Activated T-cell treated with anti-CD3 and anti-CD28 coated beads, Interleukin-2, amount 50 U/mL, for 72 hours (primary cell): ENCODE measurements at regions not wholly inside any gene's neighbourhood (a gene's known extent, or its start where the extent isn't known, plus 50 kb on each side); places are given as distances from the start of the nearest gene placed in this dataset.

Experiments
- ATAC-seq, 2 donors: fragments of 150-1000 bp; cut with Tn5 transposase; replicated peaks in 1 of 2; 2 replicates each; pipeline ENCODE4 v1.10.0; 2021; ENCODE audit warnings: moderate library complexity in 2 of 2, mild to moderate bottlenecking in 1 of 2
- DNase-seq, 2 donors: peaks; one replicate each; pipeline ENCODE4 v3.0.0; 2021 to 2022; ENCODE audit warnings: mixed read lengths in 1 of 2
- H3K27ac Mint-ChIP-seq: one replicate; pipeline ENCODE4 v1.8.0; 2022; ENCODE audit warnings: mild to moderate bottlenecking, moderate library complexity, mixed read lengths
- H3K27me3 Mint-ChIP-seq: one replicate; pipeline ENCODE4 v1.8.0; 2022; ENCODE audit warnings: low read depth, mixed read lengths
- H3K36me3 Mint-ChIP-seq, 2 donors: one replicate each; pipeline ENCODE4 v1.8.0; 2022; ENCODE audit warnings: mixed read lengths in 2 of 2, mild to moderate bottlenecking in 1 of 2; ENCODE audit not compliant: insufficient read depth in 2 of 2
- H3K4me1 Mint-ChIP-seq: one replicate; pipeline ENCODE4 v1.8.0; 2022; ENCODE audit warnings: low read depth, mixed read lengths
- H3K4me3 Mint-ChIP-seq, 2 donors: one replicate each; pipeline ENCODE4 v1.8.0; 2022; ENCODE audit warnings: mild to moderate bottlenecking in 2 of 2, mixed read lengths in 2 of 2, moderate library complexity in 2 of 2
- H3K9me3 Mint-ChIP-seq, 2 donors: one replicate each; pipeline ENCODE4 v1.8.0; 2022; ENCODE audit warnings: mixed read lengths in 2 of 2

- Mint-ChIP-seq H3K27ac (no peak overlapping the region), H3K9me3 (peaks cover 6 to 9% of the 10 kb centered on the region in 2 donors), H3K27me3 (no peaks in the 10 kb centered on the region), H3K36me3 (peaks cover 10 to 11% of the 10 kb centered on the region in 2 donors), H3K4me3 (peak overlapping the region in 1 of 2 donors; percentile 61), H3K4me1 (peaks cover 23% of the 10 kb centered on the region)
- ATAC-seq (no peak), DNase-seq (peak in 1 of 2 donors; percentile 16)
These were observed 160.6 kb downstream of the KLF6 start for GRCh38 chr10:3624367-3624766.

GRCh38 chr10:3623746-3624145 is 161.3 kb downstream of the KLF6 start:
- no peak for DNase-seq
- Mint-ChIP-seq H3K27me3 (no peaks in the 10 kb centered on the region), H3K4me3 (peak overlapping the region in 1 of 2 donors; percentile 61), H3K36me3 (peaks cover 10 to 11% of the 10 kb centered on the region in 2 donors), H3K9me3 (peaks cover 6 to 9% of the 10 kb centered on the region in 2 donors), H3K27ac (no peak overlapping the region), H3K4me1 (peaks cover 23% of the 10 kb centered on the region)
- no peak for ATAC-seq

GRCh38 chr10:3622845-3623621 is 162.0 kb downstream of the KLF6 start:
- peak; percentile 23 to 36 for DNase-seq
- H3K4me3 Mint-ChIP-seq: peak overlapping the region; percentile 61 to 66
- peaks cover 6 to 9% of the 10 kb centered on the region in 2 donors for H3K9me3 Mint-ChIP-seq
- no peaks in the 10 kb centered on the region for H3K27me3 Mint-ChIP-seq
- peak; percentile 75 for ATAC-seq
- H3K4me1 Mint-ChIP-seq: peaks cover 23% of the 10 kb centered on the region
- H3K36me3 Mint-ChIP-seq: peaks cover 10 to 11% of the 10 kb centered on the region in 2 donors
- peak overlapping the region; percentile 83 for H3K27ac Mint-ChIP-seq

GRCh38 chr10:3622427-3622826 is 162.6 kb downstream of the KLF6 start:
- Mint-ChIP-seq H3K9me3 (peaks cover 6 to 9% of the 10 kb centered on the region in 2 donors), H3K27me3 (peaks cover 6% of the 10 kb centered on the region)
- DNase-seq: peak; percentile 21 to 23

GRCh38 chr10:3620818-3621217 is 164.2 kb downstream of the KLF6 start:
- DNase-seq (no peak), ATAC-seq (no peak)
- peaks cover 10 to 11% of the 10 kb centered on the region in 2 donors for H3K36me3 Mint-ChIP-seq
- no peak overlapping the region for H3K4me3 Mint-ChIP-seq
- H3K4me1 Mint-ChIP-seq: peaks cover 23% of the 10 kb centered on the region
- H3K9me3 Mint-ChIP-seq: peaks cover 6 to 9% of the 10 kb centered on the region in 2 donors
- peaks cover 12% of the 10 kb centered on the region for H3K27me3 Mint-ChIP-seq
- no peak overlapping the region for H3K27ac Mint-ChIP-seq

More at GRCh38 chr10:3622427-3622826, 162.6 kb downstream of the KLF6 start:
- H3K27ac Mint-ChIP-seq: peak overlapping the region; percentile 83
- H3K36me3 Mint-ChIP-seq: peaks cover 10 to 11% of the 10 kb centered on the region in 2 donors
- H3K4me1 Mint-ChIP-seq: peaks cover 23% of the 10 kb centered on the region
- H3K4me3 Mint-ChIP-seq: peak overlapping the region; percentile 61 to 66
- ATAC-seq: peak; percentile 76 to 79

- DNase-seq (no peak), ATAC-seq (no peak)
- Mint-ChIP-seq H3K27ac (no peak overlapping the region), H3K4me1 (peaks cover 23% of the 10 kb centered on the region), H3K27me3 (peaks cover 12% of the 10 kb centered on the region), H3K9me3 (peaks cover 6 to 9% of the 10 kb centered on the region in 2 donors), H3K4me3 (no peak overlapping the region), H3K36me3 (peaks cover 10 to 11% of the 10 kb centered on the region in 2 donors)
These were observed 165.8 kb downstream of the KLF6 start for GRCh38 chr10:3619241-3619640.

GRCh38 chr10:3616880-3617279 is 168.1 kb downstream of the KLF6 start:
- Mint-ChIP-seq H3K4me3 (no peak overlapping the region), H3K27ac (no peak overlapping the region), H3K36me3 (peaks cover 14 to 15% of the 10 kb centered on the region in 2 donors), H3K4me1 (peaks cover 3% of the 10 kb centered on the region), H3K27me3 (peaks cover 12% of the 10 kb centered on the region), H3K9me3 (peaks cover 10 to 13% of the 10 kb centered on the region in 2 donors)
- DNase-seq: no peak
- no peak for ATAC-seq

- no peak overlapping the region for H3K27ac Mint-ChIP-seq
These were observed 171.7 kb downstream of the KLF6 start for GRCh38 chr10:3613318-3613717.

GRCh38 chr10:3612183-3613001 is 172.6 kb downstream of the KLF6 start:
- H3K4me1 Mint-ChIP-seq: no peaks in the 10 kb centered on the region
- DNase-seq (no peak), ATAC-seq (no peak)
- H3K27ac Mint-ChIP-seq: no peak overlapping the region
- H3K36me3 Mint-ChIP-seq: peaks cover 19 to 37% of the 10 kb centered on the region in 2 donors
- H3K27me3 Mint-ChIP-seq: peaks cover 24% of the 10 kb centered on the region
- H3K4me3 Mint-ChIP-seq: no peak overlapping the region
- H3K9me3 Mint-ChIP-seq: peaks cover 20 to 22% of the 10 kb centered on the region in 2 donors

More at GRCh38 chr10:3613318-3613717, 171.7 kb downstream of the KLF6 start:
- ATAC-seq (no peak), DNase-seq (no peak)
- Mint-ChIP-seq H3K9me3 (peaks cover 16 to 20% of the 10 kb centered on the region in 2 donors), H3K36me3 (peaks cover 14 to 31% of the 10 kb centered on the region in 2 donors), H3K4me1 (no peaks in the 10 kb centered on the region), H3K27me3 (peaks cover 30% of the 10 kb centered on the region), H3K4me3 (no peak overlapping the region)

GRCh38 chr10:3606309-3606708 is 178.7 kb downstream of the KLF6 start:
- ATAC-seq: peak; percentile 90 to 93
- H3K27me3 Mint-ChIP-seq: peaks cover 24% of the 10 kb centered on the region
- peaks cover 19 to 21% of the 10 kb centered on the region in 2 donors for H3K9me3 Mint-ChIP-seq
- peak overlapping the region in 1 of 2 donors; percentile 22 for H3K4me3 Mint-ChIP-seq
- peaks cover 18% of the 10 kb centered on the region for H3K4me1 Mint-ChIP-seq
- peak overlapping the region; percentile 15 for H3K27ac Mint-ChIP-seq
- peaks cover 19 to 32% of the 10 kb centered on the region in 2 donors for H3K36me3 Mint-ChIP-seq
- DNase-seq: no peak

- DNase-seq (no peak), ATAC-seq (peak; percentile 53 to 54)
- H3K4me3 Mint-ChIP-seq: no peak overlapping the region
- no peak overlapping the region for H3K27ac Mint-ChIP-seq
- peaks cover 18 to 21% of the 10 kb centered on the region in 2 donors for H3K9me3 Mint-ChIP-seq
- H3K4me1 Mint-ChIP-seq: peaks cover 18% of the 10 kb centered on the region
- H3K36me3 Mint-ChIP-seq: peaks cover 18 to 28% of the 10 kb centered on the region in 2 donors
- H3K27me3 Mint-ChIP-seq: peaks cover 26% of the 10 kb centered on the region
These were observed 179.1 kb downstream of the KLF6 start for GRCh38 chr10:3605882-3606281.

GRCh38 chr10:3595736-3596135 is 189.3 kb downstream of the KLF6 start:
- no peak overlapping the region for H3K4me3 Mint-ChIP-seq
- H3K9me3 Mint-ChIP-seq: no peaks in the 10 kb centered on the region
- ATAC-seq (no peak), DNase-seq (no peak)
- peaks cover 7% of the 10 kb centered on the region for H3K27me3 Mint-ChIP-seq
- H3K36me3 Mint-ChIP-seq: no peaks in the 10 kb centered on the region
- no peak overlapping the region for H3K27ac Mint-ChIP-seq
- H3K4me1 Mint-ChIP-seq: no peaks in the 10 kb centered on the region

- H3K4me3 Mint-ChIP-seq: no peak overlapping the region
- H3K9me3 Mint-ChIP-seq: no peaks in the 10 kb centered on the region
- peaks cover 1% of the 10 kb centered on the region for H3K27me3 Mint-ChIP-seq
- ATAC-seq: no peak
- no peaks in the 10 kb centered on the region for H3K36me3 Mint-ChIP-seq
- H3K4me1 Mint-ChIP-seq: no peaks in the 10 kb centered on the region
- DNase-seq: no peak
- H3K27ac Mint-ChIP-seq: no peak overlapping the region
These were observed 191.4 kb downstream of the KLF6 start for GRCh38 chr10:3593611-3594010.
